Uterus (tissue), 3 donors: ENCODE measurements at regions not wholly inside any gene's neighbourhood (a gene's known extent, or its start where the extent isn't known, plus 50 kb on each side); places are given as distances from the start of the nearest gene placed in this dataset.

Experiments
- DNase-seq, 2 donors: peaks; one replicate each; pipeline ENCODE4 v3.0.0-alpha.2; 2019 to 2020
- H3K27ac ChIP-seq, 2 donors: fragments of 200-600 bp; sonication (generic); 1 replicate in 1 of 2; 2 replicates in 1 of 2; pipeline ENCODE4 v1.5.1; 2016 to 2018
- H3K27me3 ChIP-seq, 2 donors: fragments of 200-600 bp; sonication (generic); one replicate each; pipeline ENCODE4 v1.5.1; 2018 to 2019; ENCODE audit warnings: control low read depth in 1 of 2
- H3K36me3 ChIP-seq, 2 donors: fragments of 200-600 bp; sonication (generic); one replicate each; pipeline ENCODE4 v1.5.1; 2019; ENCODE audit warnings: control low read depth in 1 of 2
- H3K4me1 ChIP-seq, 2 donors: fragments of 200-600 bp; sonication (generic); one replicate each; pipeline ENCODE4 v1.5.1; 2018 to 2019; ENCODE audit warnings: control low read depth in 1 of 2
- H3K4me3 ChIP-seq, 2 donors: fragments of 200-600 bp; sonication (generic); 1 replicate in 1 of 2; 2 replicates in 1 of 2; pipeline ENCODE4 v1.5.1; 2018 to 2019; ENCODE audit warnings: mild to moderate bottlenecking in 1 of 2
- H3K9me3 ChIP-seq, 2 donors: fragments of 200-600 bp; sonication (generic); one replicate each; pipeline ENCODE4 v1.5.1; 2019; ENCODE audit warnings: control low read depth in 1 of 2
- CTCF ChIP-seq, 4 experiments: fragments of 200-600 bp in 2 of 4; fragments of 450-650 bp in 2 of 4; sonication (generic) in 2 of 4; IDR thresholded peaks; one replicate each; pipeline ENCODE4 v1.5.1; 2016 to 2019; ENCODE audit warnings: antibody characterized with exemption in 4 of 4, mild to moderate bottlenecking in 2 of 4, moderate library complexity in 1 of 4
- POLR2A ChIP-seq, 2 donors: fragments of 450-650 bp; IDR thresholded peaks; one replicate each; pipeline ENCODE4 v1.6.1; 2016; ENCODE audit warnings: antibody characterized with exemption in 2 of 2, mild to moderate bottlenecking in 1 of 2, moderate library complexity in 1 of 2
- intact Hi-C: fragments of 100-400 bp; cut with DNase I; formaldehyde crosslinking; loops from one replicate; pipeline ENCODE4 v1.15.1; 2023; ENCODE audit warnings: low total_unique reads
- donor health status: DM: yes; HTN: yes; CAD: no.

GRCh38 chr15:39125226-39125625 lies 455.7 kb upstream of the THBS1 start:
- peak overlapping the region; percentile 47 to 48 for H3K27ac ChIP-seq
- intact Hi-C loops, result no loop called here
- H3K9me3 ChIP-seq, result no peaks in the 10 kb centered on the region
- H3K27me3 ChIP-seq, result no peaks in the 10 kb centered on the region
- no peaks in the 10 kb centered on the region for H3K4me1 ChIP-seq
- no peak overlapping the region for H3K4me3 ChIP-seq
- no peaks in the 10 kb centered on the region for H3K36me3 ChIP-seq
- DNase-seq, result no peak
- TF ChIP-seq CTCF (IDR thresholded peaks at IDR 0.05) (no peak), POLR2A (IDR thresholded peaks at IDR 0.05) (no peak)

- TF ChIP-seq CTCF (IDR thresholded peaks at IDR 0.05) (peak in 3 of 4 experiments; percentile 11 to 31 (median 14)), POLR2A (IDR thresholded peaks at IDR 0.05) (no peak)
- no peak for DNase-seq
- no peaks in the 10 kb centered on the region for H3K36me3 ChIP-seq
- no peaks in the 10 kb centered on the region for H3K27me3 ChIP-seq
- H3K4me3 ChIP-seq, result no peak overlapping the region
- no peaks in the 10 kb centered on the region for H3K9me3 ChIP-seq
- no peak overlapping the region for H3K27ac ChIP-seq
- intact Hi-C loops, result no loop called here
- H3K4me1 ChIP-seq, result no peaks in the 10 kb centered on the region
Measured at GRCh38 chr15:39125904-39126303, 455.0 kb upstream of the THBS1 start.

- H3K4me1 ChIP-seq, result no peaks in the 10 kb centered on the region
- H3K36me3 ChIP-seq, result no peaks in the 10 kb centered on the region
- H3K27ac ChIP-seq, result peak overlapping the region; percentile 16 to 77
- no peaks in the 10 kb centered on the region for H3K27me3 ChIP-seq
- H3K9me3 ChIP-seq, result no peaks in the 10 kb centered on the region
- no peak for DNase-seq
- H3K4me3 ChIP-seq, result no peak overlapping the region
- intact Hi-C loops, result no loop called here
- TF ChIP-seq CTCF (IDR thresholded peaks at IDR 0.05) (no peak), POLR2A (IDR thresholded peaks at IDR 0.05) (no peak)
Measured at GRCh38 chr15:39127151-39127790, 453.6 kb upstream of the THBS1 start.

- peak overlapping the region; percentile 41 to 77 for H3K27ac ChIP-seq
- H3K9me3 ChIP-seq, result no peaks in the 10 kb centered on the region
- no peak for DNase-seq
- no peak overlapping the region for H3K4me3 ChIP-seq
- H3K36me3 ChIP-seq, result no peaks in the 10 kb centered on the region
- no peaks in the 10 kb centered on the region for H3K4me1 ChIP-seq
- intact Hi-C loops, result no loop called here
- no peak for TF ChIP-seq POLR2A (IDR thresholded peaks at IDR 0.05)
- no peak for TF ChIP-seq CTCF (IDR thresholded peaks at IDR 0.05)
- no peaks in the 10 kb centered on the region for H3K27me3 ChIP-seq
Measured at GRCh38 chr15:39127925-39128617, 452.8 kb upstream of the THBS1 start.

- Histone ChIP-seq H3K4me1 (no peaks in the 10 kb centered on the region), H3K36me3 (no peaks in the 10 kb centered on the region), H3K27me3 (no peaks in the 10 kb centered on the region), H3K4me3 (no peak overlapping the region), H3K27ac (peak overlapping the region; percentile 41 to 77), H3K9me3 (no peaks in the 10 kb centered on the region)
- TF ChIP-seq CTCF (IDR thresholded peaks at IDR 0.05) (no peak), POLR2A (IDR thresholded peaks at IDR 0.05) (no peak)
- intact Hi-C loops, result no loop called here
- DNase-seq, result no peak
Measured at GRCh38 chr15:39128746-39129145, 452.1 kb upstream of the THBS1 start.
